Endothelial cell of umbilical vein (primary cell): ENCODE measurements at regions not wholly inside any gene's neighbourhood (a gene's known extent, or its start where the extent isn't known, plus 50 kb on each side); places are given as distances from the start of the nearest gene placed in this dataset.

Source experiments
- CTCF ChIP-seq, 2 donors: IDR thresholded peaks; 1 replicate in 1 of 2; 2 replicates in 1 of 2; pipeline ENCODE4 v1.5.1; 2011; ENCODE audit warnings: low read length in 2 of 2, mild to moderate bottlenecking in 2 of 2, moderate library complexity in 2 of 2, control low read depth in 1 of 2, inconsistent platforms in 1 of 2, low read depth in 1 of 2; ENCODE audit not compliant: insufficient read depth in 1 of 2; ENCODE audit errors: extremely low read depth in 1 of 2
- EZH2 ChIP-seq: IDR thresholded peaks from 2 replicates; pipeline ENCODE4 v1.6.1; 2012; ENCODE audit warnings: borderline replicate concordance, low read depth, mild to moderate bottlenecking, moderate library complexity, low read length, inconsistent platforms; ENCODE audit not compliant: severe bottlenecking
- FOS ChIP-seq: IDR thresholded peaks from 2 replicates; pipeline ENCODE4 v1.6.1; 2011; ENCODE audit warnings: mild to moderate bottlenecking, low read length, moderate library complexity, borderline replicate concordance; ENCODE audit not compliant: insufficient read depth
- GATA2 ChIP-seq: IDR thresholded peaks from 2 replicates; pipeline ENCODE4 v1.7.0; 2011; ENCODE audit warnings: low read depth, mild to moderate bottlenecking, moderate library complexity, mixed read lengths, low read length; ENCODE audit not compliant: insufficient read length, insufficient read depth
- JUN ChIP-seq: IDR thresholded peaks from 2 replicates; pipeline ENCODE4 v1.6.1; 2011; ENCODE audit warnings: borderline replicate concordance, low read depth; ENCODE audit not compliant: insufficient read length, insufficient read depth
- MYC ChIP-seq: IDR thresholded peaks from one replicate; pipeline ENCODE4 v1.6.1; 2011; ENCODE audit warnings: mild to moderate bottlenecking, low read depth, low read length
- POLR2A ChIP-seq: IDR thresholded peaks from 2 replicates; pipeline ENCODE4 v1.6.1; 2012; ENCODE audit warnings: low read depth, mild to moderate bottlenecking, control low read depth, low read length
- POLR2AphosphoS5 ChIP-seq: IDR thresholded peaks from 2 replicates; pipeline ENCODE4 v1.6.1; 2012; ENCODE audit warnings: low read depth, mild to moderate bottlenecking, control low read depth, low read length, moderate library complexity; ENCODE audit not compliant: insufficient read depth
- TF ChIP-seq, protein P1 (sequence below): IDR thresholded peaks from 2 replicates; pipeline ENCODE4 v1.6.1; 2011; ENCODE audit not compliant: insufficient read depth, insufficient read length

DNA sequence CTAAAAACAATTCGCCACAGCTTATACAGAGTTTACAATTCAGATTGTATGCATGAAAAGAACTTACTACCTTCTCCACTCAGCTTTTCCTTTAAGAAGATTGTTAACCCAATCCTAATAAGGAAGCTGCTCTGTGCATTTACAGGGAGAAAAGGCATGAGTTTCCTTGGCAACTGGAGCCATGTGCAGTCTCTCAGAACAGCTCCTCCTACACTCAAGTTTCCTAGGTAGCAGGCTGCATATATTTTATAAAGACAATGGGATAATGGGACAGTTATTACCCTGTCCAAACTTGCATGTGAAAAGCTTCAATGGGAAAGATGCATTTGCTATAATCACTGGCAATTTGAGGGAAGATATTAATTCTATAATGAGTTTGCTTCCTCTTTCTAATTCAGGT is 125.5 kb upstream of the TRPC4 start:
- no peak for TF ChIP-seq EZH2
- no peak for TF ChIP-seq CTCF (IDR thresholded peaks at IDR 0.05; ENCODE audit: extremely low read depth in 1 of 2, insufficient read depth in 1 of 2, low read depth in 1 of 2, low read length in 2 of 2)
- TF ChIP-seq POLR2A = no peak
- no peak for TF ChIP-seq FOS
- TF ChIP-seq, protein P1, sequence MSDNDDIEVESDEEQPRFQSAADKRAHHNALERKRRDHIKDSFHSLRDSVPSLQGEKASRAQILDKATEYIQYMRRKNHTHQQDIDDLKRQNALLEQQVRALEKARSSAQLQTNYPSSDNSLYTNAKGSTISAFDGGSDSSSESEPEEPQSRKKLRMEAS = no peak
- no peak for TF ChIP-seq POLR2AphosphoS5
- no peak for TF ChIP-seq JUN
- TF ChIP-seq GATA2 = no peak
- no peak for TF ChIP-seq MYC
